ENCODE measurements at regions not wholly inside any gene's neighbourhood (a gene's known extent, or its start where the extent isn't known, plus 50 kb on each side); places are given as distances from the start of the nearest gene placed in this dataset.
"Not testable (repeated sequence)": the region's sequence is repeated elsewhere in the genome, so short reads cannot be mapped to it uniquely, and the experiment has no call there.

DNA sequence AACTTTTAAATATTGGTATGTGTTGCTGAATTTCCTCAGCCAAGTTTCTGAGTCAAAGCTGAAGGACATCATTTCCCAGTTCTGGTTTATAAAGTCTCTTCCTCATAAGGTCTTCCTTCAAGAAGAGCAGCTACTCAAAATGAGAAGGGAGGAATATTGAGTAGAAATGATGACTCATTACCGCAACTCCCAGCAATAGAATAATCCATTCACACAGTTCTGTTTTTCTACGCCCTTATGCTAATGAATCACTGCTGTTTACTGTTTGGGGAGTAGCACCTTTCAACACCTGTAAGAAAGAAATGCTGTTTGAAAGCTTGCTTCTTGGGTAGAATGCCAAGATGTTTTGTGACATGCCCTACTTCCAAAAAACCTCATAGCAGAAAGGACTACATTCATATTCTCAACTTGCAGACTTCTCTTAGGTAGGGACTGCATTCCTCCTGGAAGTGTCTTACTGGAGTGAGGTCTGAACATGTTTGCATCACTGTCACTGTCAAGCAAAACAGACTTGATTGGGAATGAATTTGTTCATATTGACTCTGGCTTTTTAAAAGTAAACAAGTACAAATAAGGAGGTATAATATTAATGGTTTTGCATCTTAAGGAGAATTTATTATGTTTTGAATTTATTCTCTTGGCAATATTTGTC lies 147.2 kb upstream of the BANK1 start:
- BruUV-seq (replicated peaks): no TSS peak
- H3K27me3 ChIP-seq (ENCODE audit: control insufficient read depth, insufficient read depth, low read length): no peaks in the 10 kb centered on the region
- no peak for ATAC-seq
- H3K4me1 ChIP-seq (ENCODE audit: control insufficient read depth, insufficient read depth, low read length): no peaks in the 10 kb centered on the region
- in situ Hi-C loops (cut with HindIII; ENCODE audit: low pct_unique_long_range_greater_than_20kb, low sequenced_read_pairs) (no loop called here), intact Hi-C loops (cut with micrococcal nuclease; ENCODE audit: unreplicated experiment) (no loop called here)
- ChIA-PET POLR2A (no interaction called here), CTCF (no interaction called here)
- no peak overlapping the region for H3K27ac ChIP-seq (ENCODE audit: low read length)
- no peak for TF ChIP-seq SIN3A (IDR thresholded peaks at IDR 0.05; ENCODE audit: borderline replicate concordance, insufficient read depth, low read depth, low read length)
- TF ChIP-seq POLR2AphosphoS5 (IDR thresholded peaks at IDR 0.05; ENCODE audit: low read depth, low read length): no peak
- TF ChIP-seq, protein P1, sequence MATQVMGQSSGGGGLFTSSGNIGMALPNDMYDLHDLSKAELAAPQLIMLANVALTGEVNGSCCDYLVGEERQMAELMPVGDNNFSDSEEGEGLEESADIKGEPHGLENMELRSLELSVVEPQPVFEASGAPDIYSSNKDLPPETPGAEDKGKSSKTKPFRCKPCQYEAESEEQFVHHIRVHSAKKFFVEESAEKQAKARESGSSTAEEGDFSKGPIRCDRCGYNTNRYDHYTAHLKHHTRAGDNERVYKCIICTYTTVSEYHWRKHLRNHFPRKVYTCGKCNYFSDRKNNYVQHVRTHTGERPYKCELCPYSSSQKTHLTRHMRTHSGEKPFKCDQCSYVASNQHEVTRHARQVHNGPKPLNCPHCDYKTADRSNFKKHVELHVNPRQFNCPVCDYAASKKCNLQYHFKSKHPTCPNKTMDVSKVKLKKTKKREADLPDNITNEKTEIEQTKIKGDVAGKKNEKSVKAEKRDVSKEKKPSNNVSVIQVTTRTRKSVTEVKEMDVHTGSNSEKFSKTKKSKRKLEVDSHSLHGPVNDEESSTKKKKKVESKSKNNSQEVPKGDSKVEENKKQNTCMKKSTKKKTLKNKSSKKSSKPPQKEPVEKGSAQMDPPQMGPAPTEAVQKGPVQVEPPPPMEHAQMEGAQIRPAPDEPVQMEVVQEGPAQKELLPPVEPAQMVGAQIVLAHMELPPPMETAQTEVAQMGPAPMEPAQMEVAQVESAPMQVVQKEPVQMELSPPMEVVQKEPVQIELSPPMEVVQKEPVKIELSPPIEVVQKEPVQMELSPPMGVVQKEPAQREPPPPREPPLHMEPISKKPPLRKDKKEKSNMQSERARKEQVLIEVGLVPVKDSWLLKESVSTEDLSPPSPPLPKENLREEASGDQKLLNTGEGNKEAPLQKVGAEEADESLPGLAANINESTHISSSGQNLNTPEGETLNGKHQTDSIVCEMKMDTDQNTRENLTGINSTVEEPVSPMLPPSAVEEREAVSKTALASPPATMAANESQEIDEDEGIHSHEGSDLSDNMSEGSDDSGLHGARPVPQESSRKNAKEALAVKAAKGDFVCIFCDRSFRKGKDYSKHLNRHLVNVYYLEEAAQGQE (IDR thresholded peaks at IDR 0.05; ENCODE audit: insufficient read depth in 1 of 2, low read depth in 2 of 2, low read length in 1 of 2): no peak
- TF ChIP-seq, protein P2, sequence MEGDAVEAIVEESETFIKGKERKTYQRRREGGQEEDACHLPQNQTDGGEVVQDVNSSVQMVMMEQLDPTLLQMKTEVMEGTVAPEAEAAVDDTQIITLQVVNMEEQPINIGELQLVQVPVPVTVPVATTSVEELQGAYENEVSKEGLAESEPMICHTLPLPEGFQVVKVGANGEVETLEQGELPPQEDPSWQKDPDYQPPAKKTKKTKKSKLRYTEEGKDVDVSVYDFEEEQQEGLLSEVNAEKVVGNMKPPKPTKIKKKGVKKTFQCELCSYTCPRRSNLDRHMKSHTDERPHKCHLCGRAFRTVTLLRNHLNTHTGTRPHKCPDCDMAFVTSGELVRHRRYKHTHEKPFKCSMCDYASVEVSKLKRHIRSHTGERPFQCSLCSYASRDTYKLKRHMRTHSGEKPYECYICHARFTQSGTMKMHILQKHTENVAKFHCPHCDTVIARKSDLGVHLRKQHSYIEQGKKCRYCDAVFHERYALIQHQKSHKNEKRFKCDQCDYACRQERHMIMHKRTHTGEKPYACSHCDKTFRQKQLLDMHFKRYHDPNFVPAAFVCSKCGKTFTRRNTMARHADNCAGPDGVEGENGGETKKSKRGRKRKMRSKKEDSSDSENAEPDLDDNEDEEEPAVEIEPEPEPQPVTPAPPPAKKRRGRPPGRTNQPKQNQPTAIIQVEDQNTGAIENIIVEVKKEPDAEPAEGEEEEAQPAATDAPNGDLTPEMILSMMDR (IDR thresholded peaks at IDR 0.05): no peak
- no peak for TF ChIP-seq TCF7L2 (IDR thresholded peaks at IDR 0.05; ENCODE audit: low read depth, low read length)
- no peaks in the 10 kb centered on the region for H3K36me3 ChIP-seq (ENCODE audit: control insufficient read depth, insufficient read depth, low read length)
- H3K4me3 ChIP-seq (ENCODE audit: low read depth in 2 of 2, low read length in 2 of 2): no peak overlapping the region
- no peaks in the 10 kb centered on the region for H3K9me3 ChIP-seq (ENCODE audit: control insufficient read depth, insufficient read depth, low read depth, low read length)
- no peak for DNase-seq (ENCODE audit: low read depth, low spot score)

DNA sequence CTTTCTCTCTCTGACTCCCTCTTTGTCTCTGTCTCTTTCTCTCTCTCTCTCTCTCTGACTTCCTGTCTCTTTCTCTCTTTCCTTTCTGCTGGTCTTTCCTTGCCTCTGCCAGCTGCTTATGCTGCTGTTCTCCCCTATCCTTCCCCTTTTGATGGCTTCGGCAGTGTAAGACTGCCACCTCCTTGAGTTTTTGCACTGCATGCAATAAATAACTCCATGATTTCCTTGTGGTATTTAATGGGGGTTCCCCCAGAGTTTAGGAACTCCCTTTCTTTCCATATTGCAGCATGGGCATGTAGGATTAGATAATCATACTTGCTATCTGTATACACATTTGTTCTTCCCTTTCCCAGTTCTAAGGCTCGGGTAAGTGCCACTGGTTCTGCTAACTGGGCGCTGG lies 157.8 kb upstream of the BANK1 start:
- CTCF ChIA-PET; intact Hi-C loops (cut with micrococcal nuclease; ENCODE audit: unreplicated experiment); ATAC-seq; H3K27me3 ChIP-seq (ENCODE audit: control insufficient read depth, insufficient read depth, low read length); DNase-seq (ENCODE audit: low read depth, low spot score); BruUV-seq (replicated peaks); H3K4me1 ChIP-seq (ENCODE audit: control insufficient read depth, insufficient read depth, low read length); in situ Hi-C loops (cut with HindIII; ENCODE audit: low pct_unique_long_range_greater_than_20kb, low sequenced_read_pairs); H3K4me3 ChIP-seq (ENCODE audit: low read depth in 2 of 2, low read length in 2 of 2); H3K27ac ChIP-seq (ENCODE audit: low read length); H3K9me3 ChIP-seq (ENCODE audit: control insufficient read depth, insufficient read depth, low read depth, low read length); H3K36me3 ChIP-seq (ENCODE audit: control insufficient read depth, insufficient read depth, low read length); POLR2A ChIA-PET: not testable (repeated sequence)

DNA sequence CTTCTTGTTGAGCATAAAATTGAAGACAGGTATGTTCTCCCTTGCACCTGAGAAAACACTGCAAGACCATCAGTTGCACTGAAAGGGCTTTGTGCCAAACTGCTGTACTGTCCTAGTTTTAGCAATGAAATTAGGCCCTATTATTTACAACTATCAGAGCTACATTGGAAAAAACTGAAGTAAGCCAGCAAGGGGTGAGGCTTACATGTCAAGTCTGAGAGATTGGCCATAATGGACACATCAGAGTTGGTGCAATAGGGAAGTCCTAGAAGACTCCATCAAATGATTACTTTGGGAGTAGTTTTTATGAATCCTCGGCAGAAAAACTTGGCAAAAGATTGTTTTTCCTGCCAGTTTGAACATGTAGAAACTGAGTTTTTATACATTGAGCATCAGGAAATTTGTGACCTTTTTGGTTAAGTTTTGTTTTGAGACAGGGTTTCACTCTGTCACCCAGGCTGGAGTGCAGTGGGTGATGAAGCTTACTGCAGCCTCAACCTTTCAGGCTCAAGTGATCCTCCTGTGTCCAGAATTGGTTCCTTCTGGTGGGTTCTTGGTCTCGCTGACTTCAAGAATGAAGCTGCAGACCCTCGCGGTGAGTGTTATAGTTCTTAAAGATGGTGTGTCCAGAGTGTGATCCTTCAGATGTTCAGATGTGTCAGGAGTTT lies 160.1 kb upstream of the BANK1 start:
- Histone ChIP-seq H3K4me3 (ENCODE audit: low read depth in 2 of 2, low read length in 2 of 2) (no peak overlapping the region), H3K9me3 (ENCODE audit: control insufficient read depth, insufficient read depth, low read depth, low read length) (no peaks in the 10 kb centered on the region), H3K27me3 (ENCODE audit: control insufficient read depth, insufficient read depth, low read length) (no peaks in the 10 kb centered on the region), H3K4me1 (ENCODE audit: control insufficient read depth, insufficient read depth, low read length) (no peaks in the 10 kb centered on the region), H3K36me3 (ENCODE audit: control insufficient read depth, insufficient read depth, low read length) (no peaks in the 10 kb centered on the region), H3K27ac (ENCODE audit: low read length) (no peak overlapping the region)
- intact Hi-C loops (cut with micrococcal nuclease; ENCODE audit: unreplicated experiment): no loop called here
- BruUV-seq (replicated peaks): no TSS peak
- in situ Hi-C loops (cut with HindIII; ENCODE audit: low pct_unique_long_range_greater_than_20kb, low sequenced_read_pairs): no loop called here
- DNase-seq (ENCODE audit: low read depth, low spot score) (no peak), ATAC-seq (no peak)
- TF ChIP-seq, protein P2 (IDR thresholded peaks at IDR 0.05): no peak
- TF ChIP-seq POLR2AphosphoS5 (IDR thresholded peaks at IDR 0.05; ENCODE audit: low read depth, low read length) (no peak), SIN3A (IDR thresholded peaks at IDR 0.05; ENCODE audit: borderline replicate concordance, insufficient read depth, low read depth, low read length) (no peak), TCF7L2 (IDR thresholded peaks at IDR 0.05; ENCODE audit: low read depth, low read length) (no peak)
- TF ChIP-seq, protein P1 (IDR thresholded peaks at IDR 0.05; ENCODE audit: insufficient read depth in 1 of 2, low read depth in 2 of 2, low read length in 1 of 2): no peak
- ChIA-PET POLR2A (no interaction called here), CTCF (no interaction called here)
